GM23338 (cell line): ENCODE measurements at regions not wholly inside any gene's neighbourhood (a gene's known extent, or its start where the extent isn't known, plus 50 kb on each side); places are given as distances from the start of the nearest gene placed in this dataset.

Source experiments
- ATAC-seq: fragments of 200-7000 bp; cut with Tn5 transposase; 3 replicates; pipeline ENCODE4 v1.9.1; 2020
- DNase-seq: peaks from one replicate; pipeline ENCODE4 v3.0.0-alpha.2; 2015; ENCODE audit warnings: low spot score
- H2AFZ ChIP-seq: fragments of 200-600 bp; sonication (generic); 2 replicates; pipeline ENCODE4 v1.8.0; 2016; ENCODE audit warnings: antibody characterized with exemption, mild to moderate bottlenecking, moderate library complexity
- H3F3A ChIP-seq: fragments of 200-600 bp; sonication (generic); replicated peaks from 2 replicates; pipeline ENCODE4 v1.8.0; 2017; ENCODE audit warnings: antibody characterized with exemption, mixed run types, low read depth
- H3K27ac ChIP-seq: fragments of 200-600 bp; sonication (generic); 2 replicates; pipeline ENCODE4 v1.6.1; 2016; ENCODE audit warnings: low read depth
- H3K27me3 ChIP-seq: fragments of 200-600 bp; sonication (generic); 2 replicates; pipeline ENCODE4 v1.8.0; 2016; ENCODE audit warnings: mild to moderate bottlenecking, mixed run types, moderate library complexity; ENCODE audit not compliant: insufficient read depth
- H3K36me3 ChIP-seq: fragments of 200-600 bp; sonication (generic); 2 replicates; pipeline ENCODE4 v1.8.0; 2016; ENCODE audit warnings: mild to moderate bottlenecking; ENCODE audit not compliant: insufficient read depth
- H3K4me1 ChIP-seq: fragments of 200-600 bp; sonication (generic); 2 replicates; pipeline ENCODE4 v1.8.0; 2016; ENCODE audit warnings: mild to moderate bottlenecking, moderate library complexity; ENCODE audit not compliant: insufficient read depth
- H3K4me2 ChIP-seq: fragments of 200-600 bp; sonication (generic); 2 replicates; pipeline ENCODE4 v1.7.1; 2017; ENCODE audit warnings: mixed run types
- H3K4me3 ChIP-seq: fragments of 200-600 bp; sonication (generic); 2 replicates; pipeline ENCODE4 v1.6.1; 2016; ENCODE audit warnings: mixed run types
- H3K79me2 ChIP-seq: fragments of 200-600 bp; sonication (generic); replicated peaks from 2 replicates; pipeline ENCODE4 v1.8.0; 2017; ENCODE audit warnings: mild to moderate bottlenecking; ENCODE audit not compliant: insufficient read depth
- H3K9me2 ChIP-seq: fragments of 200-600 bp; sonication (generic); 2 replicates; pipeline ENCODE4 v1.8.0; 2017; ENCODE audit not compliant: insufficient read depth
- H4K20me1 ChIP-seq: fragments of 200-600 bp; sonication (generic); replicated peaks from 2 replicates; pipeline ENCODE4 v1.8.0; 2017; ENCODE audit warnings: mild to moderate bottlenecking; ENCODE audit not compliant: insufficient read depth
- H3K27ac Mint-ChIP-seq: 2 replicates; pipeline ENCODE4 v1.8.0; 2020; ENCODE audit warnings: inconsistent platforms, mild to moderate bottlenecking, moderate library complexity, mixed read lengths
- H3K27me3 Mint-ChIP-seq: 3 replicates; pipeline ENCODE4 v1.8.0; 2022; ENCODE audit warnings: low read depth, mild to moderate bottlenecking, moderate library complexity, mixed read lengths, inconsistent platforms; ENCODE audit not compliant: insufficient read depth, poor library complexity
- H3K36me3 Mint-ChIP-seq: 3 replicates; pipeline ENCODE4 v1.8.0; 2021; ENCODE audit warnings: low read depth, mild to moderate bottlenecking, inconsistent platforms, moderate library complexity, mixed read lengths
- H3K4me1 Mint-ChIP-seq: 3 replicates; pipeline ENCODE4 v1.8.0; 2020; ENCODE audit warnings: mild to moderate bottlenecking, inconsistent platforms, mixed read lengths
- H3K4me3 Mint-ChIP-seq: 3 replicates; pipeline ENCODE4 v1.8.0; 2021; ENCODE audit warnings: moderate library complexity, mild to moderate bottlenecking, inconsistent platforms, mixed read lengths
- H3K9me3 Mint-ChIP-seq: 3 replicates; pipeline ENCODE4 v1.8.0; 2020; ENCODE audit warnings: moderate library complexity, mild to moderate bottlenecking, inconsistent platforms, mixed read lengths
- CREB1 ChIP-seq: fragments of 250-450 bp; sonication (Bioruptor Pico); IDR thresholded peaks from 2 replicates; pipeline ENCODE4 v1.5.0; 2020; ENCODE audit warnings: low read depth, mild to moderate bottlenecking, moderate library complexity
- EZH2phosphoT487 ChIP-seq: fragments of 200-600 bp; sonication (generic); IDR thresholded peaks from one replicate; pipeline ENCODE4 v1.8.1; 2018; ENCODE audit warnings: antibody characterized with exemption; ENCODE audit not compliant: unreplicated experiment
- JUNB ChIP-seq: IDR thresholded peaks from one replicate; pipeline ENCODE4 v1.6.1; 2016; ENCODE audit warnings: antibody characterized with exemption; ENCODE audit not compliant: unreplicated experiment
- NANOG ChIP-seq: IDR thresholded peaks from 2 replicates; pipeline ENCODE4 v1.6.1; 2016; ENCODE audit warnings: antibody characterized with exemption, borderline replicate concordance
- ZNF114 ChIP-seq: fragments of 250-450 bp; sonication (Bioruptor Pico); IDR thresholded peaks from 2 replicates; pipeline ENCODE4 v1.5.0; 2020; ENCODE audit warnings: mild to moderate bottlenecking, moderate library complexity
- TF ChIP-seq, protein P1 (sequence below): IDR thresholded peaks from one replicate; pipeline ENCODE4 v1.6.1; 2018; ENCODE audit warnings: antibody characterized with exemption; ENCODE audit not compliant: unreplicated experiment
- TF ChIP-seq, protein P2 (sequence below): fragments of 250-450 bp; sonication (Bioruptor Pico); IDR thresholded peaks from 2 replicates; pipeline ENCODE4 v1.5.0; 2020; ENCODE audit warnings: mild to moderate bottlenecking, moderate library complexity
- TF ChIP-seq, protein P3 (sequence below): IDR thresholded peaks from 2 replicates; pipeline ENCODE4 v1.6.1; 2016; ENCODE audit warnings: antibody characterized with exemption

DNA sequence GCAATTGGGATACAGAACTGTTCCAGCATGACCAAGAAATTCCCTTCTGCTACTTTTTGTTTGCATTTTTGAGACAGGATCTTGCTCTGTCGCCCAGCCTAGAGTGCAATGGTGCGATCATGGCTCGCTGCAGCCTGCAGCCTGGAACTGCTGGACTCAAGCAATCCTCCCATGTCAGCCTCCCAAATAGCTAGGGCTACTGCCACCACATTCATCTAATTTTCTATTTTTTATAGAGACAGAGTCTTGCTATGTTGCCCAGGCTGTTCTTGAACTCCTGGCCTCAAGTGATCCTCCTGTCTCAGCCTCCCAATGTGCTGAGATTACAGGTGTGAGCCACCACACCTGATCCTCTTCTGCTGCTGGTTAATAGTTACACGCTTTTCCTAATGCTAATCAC lies 204.9 kb downstream of the SOX4 start:
- H4K20me1 ChIP-seq, result 0 out of 2 replicates have a peak, but pooled peaks cover 3% of the 10 kb centered on the region
- H3K9me2 ChIP-seq, result no peaks in the 10 kb centered on the region
- peaks cover 64% of the 10 kb centered on the region for H3K79me2 ChIP-seq
- H3K27ac ChIP-seq, result no peak overlapping the region; the same call in 1 of the 2 replicates
- TF ChIP-seq CREB1 (CRISPR knock-in tag), result no peak
- TF ChIP-seq, protein P1, sequence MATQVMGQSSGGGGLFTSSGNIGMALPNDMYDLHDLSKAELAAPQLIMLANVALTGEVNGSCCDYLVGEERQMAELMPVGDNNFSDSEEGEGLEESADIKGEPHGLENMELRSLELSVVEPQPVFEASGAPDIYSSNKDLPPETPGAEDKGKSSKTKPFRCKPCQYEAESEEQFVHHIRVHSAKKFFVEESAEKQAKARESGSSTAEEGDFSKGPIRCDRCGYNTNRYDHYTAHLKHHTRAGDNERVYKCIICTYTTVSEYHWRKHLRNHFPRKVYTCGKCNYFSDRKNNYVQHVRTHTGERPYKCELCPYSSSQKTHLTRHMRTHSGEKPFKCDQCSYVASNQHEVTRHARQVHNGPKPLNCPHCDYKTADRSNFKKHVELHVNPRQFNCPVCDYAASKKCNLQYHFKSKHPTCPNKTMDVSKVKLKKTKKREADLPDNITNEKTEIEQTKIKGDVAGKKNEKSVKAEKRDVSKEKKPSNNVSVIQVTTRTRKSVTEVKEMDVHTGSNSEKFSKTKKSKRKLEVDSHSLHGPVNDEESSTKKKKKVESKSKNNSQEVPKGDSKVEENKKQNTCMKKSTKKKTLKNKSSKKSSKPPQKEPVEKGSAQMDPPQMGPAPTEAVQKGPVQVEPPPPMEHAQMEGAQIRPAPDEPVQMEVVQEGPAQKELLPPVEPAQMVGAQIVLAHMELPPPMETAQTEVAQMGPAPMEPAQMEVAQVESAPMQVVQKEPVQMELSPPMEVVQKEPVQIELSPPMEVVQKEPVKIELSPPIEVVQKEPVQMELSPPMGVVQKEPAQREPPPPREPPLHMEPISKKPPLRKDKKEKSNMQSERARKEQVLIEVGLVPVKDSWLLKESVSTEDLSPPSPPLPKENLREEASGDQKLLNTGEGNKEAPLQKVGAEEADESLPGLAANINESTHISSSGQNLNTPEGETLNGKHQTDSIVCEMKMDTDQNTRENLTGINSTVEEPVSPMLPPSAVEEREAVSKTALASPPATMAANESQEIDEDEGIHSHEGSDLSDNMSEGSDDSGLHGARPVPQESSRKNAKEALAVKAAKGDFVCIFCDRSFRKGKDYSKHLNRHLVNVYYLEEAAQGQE, result no peak
- TF ChIP-seq NANOG, result no peak
- no peak for TF ChIP-seq JUNB
- TF ChIP-seq EZH2phosphoT487, result no peak
- TF ChIP-seq, protein P2, sequence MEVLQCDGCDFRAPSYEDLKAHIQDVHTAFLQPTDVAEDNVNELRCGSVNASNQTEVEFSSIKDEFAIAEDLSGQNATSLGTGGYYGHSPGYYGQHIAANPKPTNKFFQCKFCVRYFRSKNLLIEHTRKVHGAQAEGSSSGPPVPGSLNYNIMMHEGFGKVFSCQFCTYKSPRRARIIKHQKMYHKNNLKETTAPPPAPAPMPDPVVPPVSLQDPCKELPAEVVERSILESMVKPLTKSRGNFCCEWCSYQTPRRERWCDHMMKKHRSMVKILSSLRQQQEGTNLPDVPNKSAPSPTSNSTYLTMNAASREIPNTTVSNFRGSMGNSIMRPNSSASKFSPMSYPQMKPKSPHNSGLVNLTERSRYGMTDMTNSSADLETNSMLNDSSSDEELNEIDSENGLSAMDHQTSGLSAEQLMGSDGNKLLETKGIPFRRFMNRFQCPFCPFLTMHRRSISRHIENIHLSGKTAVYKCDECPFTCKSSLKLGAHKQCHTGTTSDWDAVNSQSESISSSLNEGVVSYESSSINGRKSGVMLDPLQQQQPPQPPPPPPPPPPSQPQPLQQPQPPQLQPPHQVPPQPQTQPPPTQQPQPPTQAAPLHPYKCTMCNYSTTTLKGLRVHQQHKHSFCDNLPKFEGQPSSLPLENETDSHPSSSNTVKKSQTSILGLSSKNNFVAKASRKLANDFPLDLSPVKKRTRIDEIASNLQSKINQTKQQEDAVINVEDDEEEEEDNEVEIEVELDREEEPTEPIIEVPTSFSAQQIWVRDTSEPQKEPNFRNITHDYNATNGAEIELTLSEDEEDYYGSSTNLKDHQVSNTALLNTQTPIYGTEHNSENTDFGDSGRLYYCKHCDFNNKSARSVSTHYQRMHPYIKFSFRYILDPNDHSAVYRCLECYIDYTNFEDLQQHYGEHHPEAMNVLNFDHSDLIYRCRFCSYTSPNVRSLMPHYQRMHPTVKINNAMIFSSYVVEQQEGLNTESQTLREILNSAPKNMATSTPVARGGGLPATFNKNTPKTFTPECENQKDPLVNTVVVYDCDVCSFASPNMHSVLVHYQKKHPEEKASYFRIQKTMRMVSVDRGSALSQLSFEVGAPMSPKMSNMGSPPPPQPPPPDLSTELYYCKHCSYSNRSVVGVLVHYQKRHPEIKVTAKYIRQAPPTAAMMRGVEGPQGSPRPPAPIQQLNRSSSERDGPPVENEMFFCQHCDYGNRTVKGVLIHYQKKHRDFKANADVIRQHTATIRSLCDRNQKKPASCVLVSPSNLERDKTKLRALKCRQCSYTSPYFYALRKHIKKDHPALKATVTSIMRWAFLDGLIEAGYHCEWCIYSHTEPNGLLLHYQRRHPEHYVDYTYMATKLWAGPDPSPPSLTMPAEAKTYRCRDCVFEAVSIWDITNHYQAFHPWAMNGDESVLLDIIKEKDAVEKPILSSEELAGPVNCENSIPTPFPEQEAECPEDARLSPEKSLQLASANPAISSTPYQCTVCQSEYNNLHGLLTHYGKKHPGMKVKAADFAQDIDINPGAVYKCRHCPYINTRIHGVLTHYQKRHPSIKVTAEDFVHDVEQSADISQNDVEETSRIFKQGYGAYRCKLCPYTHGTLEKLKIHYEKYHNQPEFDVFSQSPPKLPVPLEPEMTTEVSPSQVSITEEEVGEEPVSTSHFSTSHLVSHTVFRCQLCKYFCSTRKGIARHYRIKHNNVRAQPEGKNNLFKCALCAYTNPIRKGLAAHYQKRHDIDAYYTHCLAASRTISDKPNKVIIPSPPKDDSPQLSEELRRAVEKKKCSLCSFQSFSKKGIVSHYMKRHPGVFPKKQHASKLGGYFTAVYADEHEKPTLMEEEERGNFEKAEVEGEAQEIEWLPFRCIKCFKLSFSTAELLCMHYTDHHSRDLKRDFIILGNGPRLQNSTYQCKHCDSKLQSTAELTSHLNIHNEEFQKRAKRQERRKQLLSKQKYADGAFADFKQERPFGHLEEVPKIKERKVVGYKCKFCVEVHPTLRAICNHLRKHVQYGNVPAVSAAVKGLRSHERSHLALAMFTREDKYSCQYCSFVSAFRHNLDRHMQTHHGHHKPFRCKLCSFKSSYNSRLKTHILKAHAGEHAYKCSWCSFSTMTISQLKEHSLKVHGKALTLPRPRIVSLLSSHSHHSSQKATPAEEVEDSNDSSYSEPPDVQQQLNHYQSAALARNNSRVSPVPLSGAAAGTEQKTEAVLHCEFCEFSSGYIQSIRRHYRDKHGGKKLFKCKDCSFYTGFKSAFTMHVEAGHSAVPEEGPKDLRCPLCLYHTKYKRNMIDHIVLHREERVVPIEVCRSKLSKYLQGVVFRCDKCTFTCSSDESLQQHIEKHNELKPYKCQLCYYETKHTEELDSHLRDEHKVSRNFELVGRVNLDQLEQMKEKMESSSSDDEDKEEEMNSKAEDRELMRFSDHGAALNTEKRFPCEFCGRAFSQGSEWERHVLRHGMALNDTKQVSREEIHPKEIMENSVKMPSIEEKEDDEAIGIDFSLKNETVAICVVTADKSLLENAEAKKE, result no peak
- TF ChIP-seq, protein P3, sequence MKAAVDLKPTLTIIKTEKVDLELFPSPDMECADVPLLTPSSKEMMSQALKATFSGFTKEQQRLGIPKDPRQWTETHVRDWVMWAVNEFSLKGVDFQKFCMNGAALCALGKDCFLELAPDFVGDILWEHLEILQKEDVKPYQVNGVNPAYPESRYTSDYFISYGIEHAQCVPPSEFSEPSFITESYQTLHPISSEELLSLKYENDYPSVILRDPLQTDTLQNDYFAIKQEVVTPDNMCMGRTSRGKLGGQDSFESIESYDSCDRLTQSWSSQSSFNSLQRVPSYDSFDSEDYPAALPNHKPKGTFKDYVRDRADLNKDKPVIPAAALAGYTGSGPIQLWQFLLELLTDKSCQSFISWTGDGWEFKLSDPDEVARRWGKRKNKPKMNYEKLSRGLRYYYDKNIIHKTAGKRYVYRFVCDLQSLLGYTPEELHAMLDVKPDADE, result no peak
- no peak for TF ChIP-seq ZNF114
- no peak overlapping the region for H3K4me2 ChIP-seq
- H3K4me3 Mint-ChIP-seq, result no peak overlapping the region; the same call in 2 of the 3 replicates
- peaks cover 19% of the 10 kb centered on the region for H3K4me1 ChIP-seq
- no peaks in the 10 kb centered on the region for H3K36me3 ChIP-seq
- peaks cover 23% of the 10 kb centered on the region for H3K9me3 Mint-ChIP-seq
- no peak overlapping the region for H2AFZ ChIP-seq
- H3K4me1 Mint-ChIP-seq, result peaks cover 25% of the 10 kb centered on the region
- no peak overlapping the region for H3K4me3 ChIP-seq
- no peak for DNase-seq
- H3K27me3 ChIP-seq, result no peaks in the 10 kb centered on the region
- peaks cover 5% of the 10 kb centered on the region for H3K27me3 Mint-ChIP-seq
- H3F3A ChIP-seq, result no peaks in the 10 kb centered on the region
- H3K36me3 Mint-ChIP-seq, result peaks cover 48% of the 10 kb centered on the region
- H3K27ac Mint-ChIP-seq, result no peak overlapping the region
- ATAC-seq, result no peak
